Thoracic aorta (tissue), 2 donors: ENCODE measurements at regions not wholly inside any gene's neighbourhood (a gene's known extent, or its start where the extent isn't known, plus 50 kb on each side); places are given as distances from the start of the nearest gene placed in this dataset.

Experiments used
- ATAC-seq: fragments of 150-250 bp; one replicate; pipeline ENCODE4 v1.8.0; 2017; ENCODE audit warnings: low read depth; ENCODE audit not compliant: insufficient number of reproducible peaks, low FRiP score
- DNase-seq: peaks from one replicate; pipeline ENCODE4 v3.0.0-alpha.2; 2020; ENCODE audit warnings: low spot score
- H3K27ac ChIP-seq, 2 donors: fragments of 200-600 bp; sonication (generic); 1 replicate in 1 of 2; 2 replicates in 1 of 2; pipeline ENCODE4 v1.5.1; 2016; ENCODE audit warnings: mild to moderate bottlenecking in 2 of 2, moderate library complexity in 2 of 2
- H3K27me3 ChIP-seq: fragments of 200-600 bp; sonication (generic); replicated peaks from 2 replicates; pipeline ENCODE4 v1.6.0; 2016; ENCODE audit warnings: mild to moderate bottlenecking; ENCODE audit not compliant: insufficient read depth
- H3K36me3 ChIP-seq: fragments of 200-600 bp; sonication (generic); one replicate; pipeline ENCODE4 v1.5.1; 2016
- H3K4me1 ChIP-seq, 2 donors: fragments of 200-600 bp; sonication (generic); 1 replicate in 1 of 2; 2 replicates in 1 of 2; pipeline versions ENCODE4 v1.5.1 to v1.6.0; 2016; ENCODE audit warnings: low read depth in 2 of 2, mild to moderate bottlenecking in 1 of 2; ENCODE audit not compliant: control insufficient read depth in 1 of 2
- H3K4me3 ChIP-seq: fragments of 200-600 bp; sonication (generic); 2 replicates; pipeline ENCODE4 v1.5.1; 2016; ENCODE audit warnings: mild to moderate bottlenecking
- H3K9me3 ChIP-seq: fragments of 200-600 bp; sonication (generic); 2 replicates; pipeline ENCODE4 v1.5.1; 2016
- CTCF ChIP-seq: fragments of 200-600 bp; sonication (generic); IDR thresholded peaks from one replicate; pipeline ENCODE4 v1.5.1; 2019; ENCODE audit warnings: antibody characterized with exemption

- Histone ChIP-seq H3K4me1 (no peaks in the 10 kb centered on the region), H3K27me3 (no peaks in the 10 kb centered on the region), H3K27ac (no peak overlapping the region), H3K4me3 (no peak overlapping the region), H3K36me3 (no peaks in the 10 kb centered on the region), H3K9me3 (no peaks in the 10 kb centered on the region)
- no peak for TF ChIP-seq CTCF
- ATAC-seq (no peak), DNase-seq (no peak)
Measured at GRCh38 chr20:60365064-60365666, 406.9 kb downstream of the CDH26 start.

- Histone ChIP-seq H3K27ac (no peak overlapping the region), H3K27me3 (no peaks in the 10 kb centered on the region), H3K36me3 (no peaks in the 10 kb centered on the region), H3K4me1 (no peaks in the 10 kb centered on the region), H3K9me3 (no peaks in the 10 kb centered on the region), H3K4me3 (no peak overlapping the region)
- no peak for TF ChIP-seq CTCF
- ATAC-seq: no peak
- DNase-seq: no peak
Measured at GRCh38 chr20:60365882-60366281, 407.7 kb downstream of the CDH26 start.

- Histone ChIP-seq H3K36me3 (no peaks in the 10 kb centered on the region), H3K27me3 (no peaks in the 10 kb centered on the region), H3K9me3 (no peaks in the 10 kb centered on the region), H3K4me1 (no peaks in the 10 kb centered on the region), H3K4me3 (no peak overlapping the region), H3K27ac (no peak overlapping the region)
- DNase-seq: no peak
- TF ChIP-seq CTCF: no peak
- no peak for ATAC-seq
Measured at GRCh38 chr20:60371384-60371783, 413.2 kb downstream of the CDH26 start.

- Histone ChIP-seq H3K9me3 (no peaks in the 10 kb centered on the region), H3K36me3 (no peaks in the 10 kb centered on the region), H3K4me3 (no peak overlapping the region), H3K4me1 (no peaks in the 10 kb centered on the region), H3K27ac (no peak overlapping the region), H3K27me3 (no peaks in the 10 kb centered on the region)
- no peak for TF ChIP-seq CTCF
- ATAC-seq (no peak), DNase-seq (no peak)
Measured at GRCh38 chr20:60372275-60372674, 414.1 kb downstream of the CDH26 start.

DNA sequence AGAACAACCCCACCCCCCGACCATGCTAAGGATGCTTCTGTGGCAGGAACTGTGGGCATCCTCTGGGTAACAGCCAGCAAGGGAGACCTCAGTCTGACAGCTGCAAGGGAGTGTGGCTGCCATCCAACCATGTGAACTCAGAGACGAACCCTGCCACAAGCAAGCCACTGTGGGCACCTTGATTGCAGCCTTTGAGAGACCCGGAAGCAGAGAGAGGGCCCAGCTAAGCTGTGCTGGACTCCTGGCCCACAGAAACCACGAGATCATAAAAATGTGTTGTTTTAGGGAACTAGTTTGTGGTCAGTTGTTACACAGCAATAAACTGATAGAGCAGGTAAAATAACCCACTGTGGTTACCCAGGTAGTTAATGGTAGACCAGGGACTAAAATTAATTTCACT, 414.6 kb downstream of the CDH26 start:
- H3K36me3 ChIP-seq: no peaks in the 10 kb centered on the region
- no peak overlapping the region for H3K4me3 ChIP-seq
- H3K9me3 ChIP-seq: no peaks in the 10 kb centered on the region
- H3K27me3 ChIP-seq: no peaks in the 10 kb centered on the region
- no peaks in the 10 kb centered on the region for H3K4me1 ChIP-seq
- no peak for TF ChIP-seq CTCF
- DNase-seq: no peak
- no peak for ATAC-seq
- H3K27ac ChIP-seq: no peak overlapping the region
